ENCODE measurements at regions not wholly inside any gene's neighbourhood (a gene's known extent, or its start where the extent isn't known, plus 50 kb on each side); places are given as distances from the start of the nearest gene placed in this dataset.

- Histone ChIP-seq H3K27ac (ENCODE audit: low read depth, low read length) (peak overlapping the region; percentile 33), H3K27me3 (ENCODE audit: control insufficient read depth, insufficient read depth, low read length) (no peaks in the 10 kb centered on the region), H3K4me1 (ENCODE audit: control insufficient read depth, insufficient read depth, low read length) (no peaks in the 10 kb centered on the region), H3K9me3 (ENCODE audit: control insufficient read depth, insufficient read depth, low read length) (no peaks in the 10 kb centered on the region), H3K4me3 (ENCODE audit: low read depth, low read length) (no peak overlapping the region), H3K36me3 (ENCODE audit: control insufficient read depth, insufficient read depth, low read length) (no peaks in the 10 kb centered on the region)
- DNase-seq (ENCODE audit: low read depth in 4 of 6, low spot score in 6 of 6): peak in 1 of 6 donors; percentile 62
- WGBS (ENCODE audit: insufficient coverage): 70% methylated on average over 1 of the region's 7 CpGs
These were observed 290.7 kb upstream of the ASIC2 start for GRCh38 chr17:33583518-33584417.

GRCh38 chr17:33593991-33594390 lies 300.9 kb upstream of the ASIC2 start:
- Histone ChIP-seq H3K9me3 (ENCODE audit: control insufficient read depth, insufficient read depth, low read length) (no peaks in the 10 kb centered on the region), H3K27ac (ENCODE audit: low read depth, low read length) (no peak overlapping the region), H3K4me1 (ENCODE audit: control insufficient read depth, insufficient read depth, low read length) (peaks cover 3% of the 10 kb centered on the region), H3K27me3 (ENCODE audit: control insufficient read depth, insufficient read depth, low read length) (no peaks in the 10 kb centered on the region), H3K36me3 (ENCODE audit: control insufficient read depth, insufficient read depth, low read length) (no peaks in the 10 kb centered on the region), H3K4me3 (ENCODE audit: low read depth, low read length) (no peak overlapping the region)
- 66% methylated on average over 3 of the region's 4 CpGs for WGBS (ENCODE audit: insufficient coverage)
- no peak for DNase-seq (ENCODE audit: low read depth in 4 of 6, low spot score in 6 of 6)

- H3K27ac ChIP-seq (ENCODE audit: low read depth, low read length): no peak overlapping the region
- no CpG with 5 or more reads among the region's 2 CpGs for WGBS (ENCODE audit: insufficient coverage)
- peak in 4 of 6 donors; percentile 29 to 87 (median 54) for DNase-seq (ENCODE audit: low read depth in 4 of 6, low spot score in 6 of 6)
- H3K27me3 ChIP-seq (ENCODE audit: control insufficient read depth, insufficient read depth, low read length): no peaks in the 10 kb centered on the region
- H3K4me3 ChIP-seq (ENCODE audit: low read depth, low read length): no peak overlapping the region
- H3K4me1 ChIP-seq (ENCODE audit: control insufficient read depth, insufficient read depth, low read length): peaks cover 3% of the 10 kb centered on the region
- H3K36me3 ChIP-seq (ENCODE audit: control insufficient read depth, insufficient read depth, low read length): no peaks in the 10 kb centered on the region
- H3K9me3 ChIP-seq (ENCODE audit: control insufficient read depth, insufficient read depth, low read length): no peaks in the 10 kb centered on the region
These were observed 302.7 kb upstream of the ASIC2 start for GRCh38 chr17:33595828-33596227.

GRCh38 chr17:33596899-33597298 lies 303.8 kb upstream of the ASIC2 start:
- DNase-seq (ENCODE audit: low read depth in 4 of 6, low spot score in 6 of 6): peak in 2 of 6 donors; percentile 27 to 94
- Histone ChIP-seq H3K9me3 (ENCODE audit: control insufficient read depth, insufficient read depth, low read length) (no peaks in the 10 kb centered on the region), H3K36me3 (ENCODE audit: control insufficient read depth, insufficient read depth, low read length) (no peaks in the 10 kb centered on the region), H3K27ac (ENCODE audit: low read depth, low read length) (no peak overlapping the region), H3K27me3 (ENCODE audit: control insufficient read depth, insufficient read depth, low read length) (no peaks in the 10 kb centered on the region), H3K4me3 (ENCODE audit: low read depth, low read length) (no peak overlapping the region), H3K4me1 (ENCODE audit: control insufficient read depth, insufficient read depth, low read length) (peaks cover 3% of the 10 kb centered on the region)
- 52% methylated on average over 3 of the region's 3 CpGs for WGBS (ENCODE audit: insufficient coverage)

- no peaks in the 10 kb centered on the region for H3K27me3 ChIP-seq (ENCODE audit: control insufficient read depth, insufficient read depth, low read length)
- H3K4me1 ChIP-seq (ENCODE audit: control insufficient read depth, insufficient read depth, low read length): peaks cover 9% of the 10 kb centered on the region
- DNase-seq (ENCODE audit: low read depth in 4 of 6, low spot score in 6 of 6): no peak
- no peaks in the 10 kb centered on the region for H3K36me3 ChIP-seq (ENCODE audit: control insufficient read depth, insufficient read depth, low read length)
- H3K27ac ChIP-seq (ENCODE audit: low read depth, low read length): no peak overlapping the region
- no peaks in the 10 kb centered on the region for H3K9me3 ChIP-seq (ENCODE audit: control insufficient read depth, insufficient read depth, low read length)
- no peak overlapping the region for H3K4me3 ChIP-seq (ENCODE audit: low read depth, low read length)
- WGBS (ENCODE audit: insufficient coverage): 100% methylated on average over 1 of the region's 2 CpGs
These were observed 305.7 kb upstream of the ASIC2 start for GRCh38 chr17:33598797-33599196.

GRCh38 chr17:33602981-33603380 lies 309.9 kb upstream of the ASIC2 start:
- WGBS (ENCODE audit: insufficient coverage): 0% methylated on average over 1 of the region's 1 CpG
- H3K27me3 ChIP-seq (ENCODE audit: control insufficient read depth, insufficient read depth, low read length): no peaks in the 10 kb centered on the region
- DNase-seq (ENCODE audit: low read depth in 4 of 6, low spot score in 6 of 6): peak in 4 of 6 donors; percentile 18 to 91 (median 54)
- H3K4me1 ChIP-seq (ENCODE audit: control insufficient read depth, insufficient read depth, low read length): peaks cover 6% of the 10 kb centered on the region
- H3K36me3 ChIP-seq (ENCODE audit: control insufficient read depth, insufficient read depth, low read length): no peaks in the 10 kb centered on the region
- no peak overlapping the region for H3K27ac ChIP-seq (ENCODE audit: low read depth, low read length)
- H3K4me3 ChIP-seq (ENCODE audit: low read depth, low read length): no peak overlapping the region
- H3K9me3 ChIP-seq (ENCODE audit: control insufficient read depth, insufficient read depth, low read length): no peaks in the 10 kb centered on the region

- no peaks in the 10 kb centered on the region for H3K27me3 ChIP-seq (ENCODE audit: control insufficient read depth, insufficient read depth, low read length)
These were observed 310.7 kb upstream of the ASIC2 start for GRCh38 chr17:33603789-33604188.

GRCh38 chr17:33611532-33611931 lies 318.4 kb upstream of the ASIC2 start:
- 38% methylated on average over 1 of the region's 1 CpG for WGBS (ENCODE audit: insufficient coverage)
- Histone ChIP-seq H3K27ac (ENCODE audit: low read depth, low read length) (no peak overlapping the region), H3K9me3 (ENCODE audit: control insufficient read depth, insufficient read depth, low read length) (no peaks in the 10 kb centered on the region), H3K4me3 (ENCODE audit: low read depth, low read length) (no peak overlapping the region), H3K36me3 (ENCODE audit: control insufficient read depth, insufficient read depth, low read length) (no peaks in the 10 kb centered on the region), H3K4me1 (ENCODE audit: control insufficient read depth, insufficient read depth, low read length) (no peaks in the 10 kb centered on the region), H3K27me3 (ENCODE audit: control insufficient read depth, insufficient read depth, low read length) (no peaks in the 10 kb centered on the region)
- DNase-seq (ENCODE audit: low read depth in 4 of 6, low spot score in 6 of 6): no peak

More at GRCh38 chr17:33603789-33604188, 310.7 kb upstream of the ASIC2 start:
- Histone ChIP-seq H3K4me1 (ENCODE audit: control insufficient read depth, insufficient read depth, low read length) (peaks cover 6% of the 10 kb centered on the region), H3K36me3 (ENCODE audit: control insufficient read depth, insufficient read depth, low read length) (no peaks in the 10 kb centered on the region), H3K4me3 (ENCODE audit: low read depth, low read length) (no peak overlapping the region), H3K27ac (ENCODE audit: low read depth, low read length) (no peak overlapping the region), H3K9me3 (ENCODE audit: control insufficient read depth, insufficient read depth, low read length) (no peaks in the 10 kb centered on the region)
- 60% methylated on average over 2 of the region's 2 CpGs for WGBS (ENCODE audit: insufficient coverage)
- DNase-seq (ENCODE audit: low read depth in 4 of 6, low spot score in 6 of 6): no peak

- WGBS (ENCODE audit: insufficient coverage): no CpG with 5 or more reads among the region's 3 CpGs
- Histone ChIP-seq H3K36me3 (ENCODE audit: control insufficient read depth, insufficient read depth, low read length) (no peaks in the 10 kb centered on the region), H3K9me3 (ENCODE audit: control insufficient read depth, insufficient read depth, low read length) (no peaks in the 10 kb centered on the region), H3K27ac (ENCODE audit: low read depth, low read length) (no peak overlapping the region), H3K27me3 (ENCODE audit: control insufficient read depth, insufficient read depth, low read length) (no peaks in the 10 kb centered on the region), H3K4me1 (ENCODE audit: control insufficient read depth, insufficient read depth, low read length) (no peaks in the 10 kb centered on the region), H3K4me3 (ENCODE audit: low read depth, low read length) (no peak overlapping the region)
- DNase-seq (ENCODE audit: low read depth in 4 of 6, low spot score in 6 of 6): no peak
These were observed 322.8 kb upstream of the ASIC2 start for GRCh38 chr17:33615861-33616260.

- H3K4me1 ChIP-seq (ENCODE audit: control insufficient read depth, insufficient read depth, low read length): peaks cover 3% of the 10 kb centered on the region
- no peaks in the 10 kb centered on the region for H3K36me3 ChIP-seq (ENCODE audit: control insufficient read depth, insufficient read depth, low read length)
- H3K9me3 ChIP-seq (ENCODE audit: control insufficient read depth, insufficient read depth, low read length): no peaks in the 10 kb centered on the region
- H3K27me3 ChIP-seq (ENCODE audit: control insufficient read depth, insufficient read depth, low read length): no peaks in the 10 kb centered on the region
- no peak overlapping the region for H3K27ac ChIP-seq (ENCODE audit: low read depth, low read length)
- no CpG with 5 or more reads among the region's 3 CpGs for WGBS (ENCODE audit: insufficient coverage)
- no peak overlapping the region for H3K4me3 ChIP-seq (ENCODE audit: low read depth, low read length)
- DNase-seq (ENCODE audit: low read depth in 4 of 6, low spot score in 6 of 6): peak in 1 of 6 donors; percentile 73
These were observed 330.7 kb upstream of the ASIC2 start for GRCh38 chr17:33623841-33624240.
